GM21367 (cell line): ENCODE measurements at regions not wholly inside any gene's neighbourhood (a gene's known extent, or its start where the extent isn't known, plus 50 kb on each side); places are given as distances from the start of the nearest gene placed in this dataset.
"Not testable (repeated sequence)": the region's sequence is repeated elsewhere in the genome, so short reads cannot be mapped to it uniquely, and the experiment has no call there.

Source experiments
- ATAC-seq: cut with Tn5 transposase; IDR thresholded peaks from one replicate; pipeline ENCODE4 v1.9.1; 2021; ENCODE audit not compliant: unreplicated experiment

- ATAC-seq = no peak
Observed at GRCh38 chr3:15851735-15852134, 54.0 kb upstream of the ANKRD28 start.

DNA sequence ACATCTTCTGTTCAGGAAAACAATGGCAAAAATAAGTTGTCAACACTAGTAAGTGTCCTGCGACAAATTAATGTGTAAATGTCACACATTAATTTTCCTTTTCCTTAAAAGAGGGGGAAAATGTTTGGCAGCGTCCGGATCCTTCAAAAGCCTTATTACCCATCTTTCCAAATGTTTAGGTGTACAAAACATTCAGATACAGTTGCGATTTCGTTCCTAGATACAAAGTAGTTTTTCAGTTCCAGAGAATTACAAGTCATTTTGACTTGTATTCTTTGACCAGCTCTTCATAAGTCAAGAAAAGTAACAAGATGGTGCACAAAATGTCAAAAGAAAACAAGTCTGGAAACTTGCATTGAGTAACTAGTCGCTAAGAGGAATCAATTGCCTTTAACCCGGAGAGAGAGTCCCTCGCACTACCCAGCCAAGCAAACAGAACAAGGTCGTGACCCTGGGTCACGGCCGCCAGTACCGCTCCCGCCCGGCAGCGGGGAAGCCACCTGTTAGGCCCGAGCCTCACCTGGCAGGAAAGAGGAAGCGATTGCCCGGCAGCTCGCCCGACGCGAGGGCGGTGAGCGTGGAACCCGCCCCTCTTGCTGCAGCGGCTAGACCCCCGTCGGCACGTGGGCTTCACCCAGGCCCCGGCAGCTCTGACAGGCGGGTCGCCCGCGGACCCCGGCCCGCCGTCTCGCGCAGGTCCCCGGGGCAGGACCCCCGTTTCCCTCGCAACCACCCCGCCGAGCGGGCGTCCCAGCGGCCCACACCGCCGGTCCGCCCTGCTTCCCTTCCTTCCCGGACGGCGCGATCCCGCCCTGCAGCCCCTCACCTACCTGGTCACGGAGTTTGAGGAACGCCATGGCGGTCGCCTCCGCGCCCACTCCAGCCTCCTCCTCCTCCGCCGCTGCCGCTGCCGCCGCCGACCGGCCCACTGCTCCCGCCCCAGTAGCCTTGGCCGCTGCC is 61.0 kb upstream of the ANKRD28 start:
- peak; percentile 66 for ATAC-seq

DNA sequence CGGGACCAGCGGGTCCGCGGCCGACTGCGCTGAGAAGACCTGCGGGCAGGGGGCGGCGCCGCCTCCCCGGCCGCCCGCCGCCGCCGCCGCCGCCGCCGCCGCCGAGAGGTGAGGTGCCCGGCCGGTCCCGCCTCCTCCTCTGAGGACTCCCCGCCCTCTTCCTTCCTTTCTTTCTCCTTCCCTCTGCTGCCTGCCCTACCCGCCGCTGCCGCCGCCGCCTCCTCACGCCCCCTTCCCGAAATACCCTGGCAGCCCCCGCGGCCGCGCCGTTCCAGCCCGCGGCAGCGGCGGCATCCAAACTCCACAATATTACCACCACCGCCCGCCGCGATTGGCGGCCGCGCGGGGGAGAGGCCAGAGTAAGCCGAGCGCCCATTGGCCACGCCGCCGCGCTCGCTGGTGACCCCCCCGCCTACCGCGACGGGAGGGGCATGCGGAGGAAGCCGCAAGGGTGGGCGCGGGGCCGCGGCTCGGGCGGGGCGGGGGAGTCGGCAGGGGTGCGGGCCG is 61.8 kb upstream of the ANKRD28 start:
- peak; percentile 75 for ATAC-seq

DNA sequence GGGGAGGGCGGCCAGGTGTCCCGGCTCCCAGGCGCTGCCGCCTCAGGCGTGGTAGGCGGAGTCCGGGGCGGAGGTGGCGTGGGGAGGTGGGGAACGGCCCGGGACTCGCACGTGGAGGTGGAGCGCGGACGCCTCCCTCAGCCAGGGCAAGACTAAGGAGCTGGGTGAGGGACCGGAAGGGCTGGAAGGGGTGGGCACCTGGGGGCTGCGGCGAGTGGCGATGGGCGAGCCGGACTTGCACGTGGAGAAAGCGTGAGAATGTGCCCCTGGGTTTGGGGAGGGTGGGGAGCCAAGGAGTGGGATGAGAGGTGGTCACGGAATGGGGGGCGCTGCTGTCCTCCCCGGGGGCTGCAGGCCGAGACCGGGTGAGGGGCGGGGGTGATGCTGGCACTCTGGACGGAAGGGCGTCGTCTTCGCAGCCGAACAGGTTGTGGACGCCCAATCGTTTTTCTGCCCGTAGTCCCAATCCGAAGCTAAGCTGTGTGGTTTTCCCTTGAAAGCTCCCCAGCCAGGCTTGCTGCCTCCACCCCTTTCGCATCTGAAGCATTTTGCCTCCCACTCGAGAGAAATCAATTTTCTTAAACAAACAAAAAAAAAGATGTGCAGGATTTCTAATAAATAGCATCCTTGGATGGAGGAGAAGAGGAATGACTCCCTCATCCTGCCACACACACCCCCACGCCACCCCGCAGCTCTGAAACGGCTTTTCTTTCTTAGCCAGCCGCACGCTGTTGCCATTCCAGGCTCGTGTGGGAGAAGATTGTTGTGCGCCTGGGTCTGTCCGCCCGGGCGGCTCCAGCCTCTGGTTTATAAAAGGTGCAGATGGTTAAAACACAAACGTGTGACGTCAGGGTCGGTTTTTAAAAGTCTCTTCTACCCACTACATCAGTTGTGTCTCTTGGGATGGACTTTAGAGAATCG is 62.5 kb upstream of the ANKRD28 start:
- peak; percentile 44 for ATAC-seq

- no peak for ATAC-seq
Observed at GRCh38 chr3:15861163-15861562, 63.4 kb upstream of the ANKRD28 start.

GRCh38 chr3:15872807-15873206 is 75.0 kb upstream of the ANKRD28 start:
- no peak for ATAC-seq

GRCh38 chr3:15873415-15873814 is 75.6 kb upstream of the ANKRD28 start:
- no peak for ATAC-seq

DNA sequence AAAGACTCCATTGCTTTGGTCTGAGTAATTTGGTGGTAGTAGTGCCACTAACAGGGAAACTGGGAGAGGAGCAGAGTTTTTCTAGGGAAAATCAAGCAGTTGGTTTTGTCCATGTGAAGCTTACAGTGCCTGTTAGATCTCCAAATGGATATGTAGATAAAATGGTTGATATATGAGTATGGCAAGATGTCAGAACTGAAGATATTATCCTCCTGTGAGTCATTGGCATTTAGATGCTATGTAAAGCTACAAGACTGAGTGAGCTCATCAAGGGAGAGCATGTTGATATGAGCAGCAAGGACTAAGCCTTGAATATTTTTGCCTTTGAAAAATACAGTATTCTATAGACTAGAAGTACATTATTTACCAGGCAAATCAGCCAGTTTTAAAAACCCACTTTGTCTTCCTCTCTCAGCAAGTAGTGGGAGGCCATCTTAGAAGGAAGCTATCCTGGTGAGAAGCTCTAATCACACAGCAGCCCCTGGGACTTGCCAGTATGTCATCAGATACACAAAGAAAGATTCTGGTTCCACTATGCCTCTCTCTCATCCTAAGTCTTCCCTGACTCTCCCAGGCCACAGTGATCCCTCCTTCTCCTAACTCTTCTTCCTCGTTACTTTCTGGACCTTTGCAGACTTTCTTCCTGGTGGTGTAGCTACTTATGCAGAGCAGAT is 77.4 kb upstream of the ANKRD28 start:
- no peak for ATAC-seq

- ATAC-seq = no peak
Observed at GRCh38 chr3:15876669-15877068, 78.9 kb upstream of the ANKRD28 start.

GRCh38 chr3:15877813-15878212 is 80.0 kb upstream of the ANKRD28 start:
- ATAC-seq = no peak

GRCh38 chr3:15879787-15880186 is 82.0 kb upstream of the ANKRD28 start:
- ATAC-seq = not testable (repeated sequence)

DNA sequence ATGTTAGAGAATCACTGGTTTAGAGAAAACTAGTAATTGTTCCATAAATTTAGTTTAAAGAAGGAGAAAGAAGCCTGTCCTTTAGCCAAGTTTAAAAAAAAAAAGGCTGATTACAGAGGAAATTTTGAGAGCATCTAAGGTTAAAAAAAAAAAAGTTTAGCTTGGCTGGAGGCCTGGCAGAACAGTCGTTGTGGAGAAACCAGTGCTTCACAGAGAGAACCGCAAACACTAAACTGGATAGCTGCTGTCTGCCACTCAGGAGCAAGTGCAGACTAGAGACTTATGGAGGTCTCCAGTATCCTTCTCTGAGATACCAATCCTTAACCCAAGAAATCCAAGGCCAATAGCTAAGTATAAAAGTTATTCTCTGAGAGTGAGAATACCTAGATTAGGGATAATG is 84.8 kb upstream of the ANKRD28 start:
- no peak for ATAC-seq

DNA sequence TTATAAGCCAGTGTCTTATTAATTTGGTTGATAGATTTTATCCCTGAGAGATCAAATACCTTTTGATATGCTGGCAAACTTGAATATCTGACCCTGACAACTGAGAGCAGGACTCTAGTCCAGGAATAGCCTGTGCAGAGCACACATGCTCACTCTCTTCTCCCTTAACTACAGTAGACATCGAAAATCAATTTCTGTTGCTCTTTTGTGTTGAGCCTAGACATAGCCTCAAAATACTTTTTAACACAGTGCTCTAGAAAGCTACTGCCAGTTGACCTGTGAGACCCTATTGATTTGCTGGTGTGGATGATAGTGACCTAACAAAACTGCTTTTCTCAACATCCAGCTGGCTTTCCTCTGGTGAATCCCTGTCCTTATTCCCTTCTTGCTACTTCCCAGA is 86.4 kb upstream of the ANKRD28 start:
- ATAC-seq = no peak

DNA sequence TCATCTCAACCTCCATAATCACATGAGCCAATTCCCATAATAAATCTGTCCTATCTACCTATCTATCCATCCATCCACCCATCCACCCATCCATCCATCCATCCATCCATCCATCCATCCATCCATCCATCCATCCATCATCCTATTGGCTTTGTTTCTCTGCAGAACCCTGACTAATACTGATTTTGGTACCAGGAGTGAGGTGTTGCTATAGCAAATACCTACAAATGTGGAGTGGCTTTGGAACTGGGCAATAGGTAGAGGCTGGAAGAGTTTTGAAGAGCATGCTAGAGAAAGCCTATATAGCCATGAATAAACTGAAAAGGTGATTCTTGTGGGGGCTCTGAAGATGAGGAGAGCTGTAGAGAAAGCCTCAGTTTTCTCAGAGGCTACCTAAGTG is 88.7 kb upstream of the ANKRD28 start:
- ATAC-seq = no peak

GRCh38 chr3:15887261-15887660 is 89.5 kb upstream of the ANKRD28 start:
- no peak for ATAC-seq

DNA sequence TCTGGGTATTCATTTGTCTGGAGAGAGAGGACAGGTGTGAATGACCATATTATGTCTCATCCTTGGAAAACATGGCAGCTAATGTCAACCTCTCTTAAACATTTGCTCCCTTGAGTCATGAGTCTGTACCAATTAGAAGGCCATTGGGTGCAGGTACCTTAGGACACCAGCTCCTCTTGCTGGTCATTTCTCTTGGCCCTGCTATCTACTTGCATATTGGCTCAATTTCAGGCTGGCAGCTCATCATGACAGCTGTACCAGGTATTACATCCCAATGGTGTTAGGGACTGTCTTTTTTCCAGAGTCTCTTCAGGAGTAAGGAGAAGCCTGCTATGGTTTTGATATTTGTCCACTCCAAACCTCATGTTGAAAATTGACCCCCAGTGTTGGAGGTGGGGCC is 92.2 kb upstream of the ANKRD28 start:
- no peak for ATAC-seq

GRCh38 chr3:15892311-15893227 is 94.8 kb upstream of the ANKRD28 start:
- no peak for ATAC-seq

- no peak for ATAC-seq
Observed at GRCh38 chr3:15894382-15894781, 96.6 kb upstream of the ANKRD28 start.

DNA sequence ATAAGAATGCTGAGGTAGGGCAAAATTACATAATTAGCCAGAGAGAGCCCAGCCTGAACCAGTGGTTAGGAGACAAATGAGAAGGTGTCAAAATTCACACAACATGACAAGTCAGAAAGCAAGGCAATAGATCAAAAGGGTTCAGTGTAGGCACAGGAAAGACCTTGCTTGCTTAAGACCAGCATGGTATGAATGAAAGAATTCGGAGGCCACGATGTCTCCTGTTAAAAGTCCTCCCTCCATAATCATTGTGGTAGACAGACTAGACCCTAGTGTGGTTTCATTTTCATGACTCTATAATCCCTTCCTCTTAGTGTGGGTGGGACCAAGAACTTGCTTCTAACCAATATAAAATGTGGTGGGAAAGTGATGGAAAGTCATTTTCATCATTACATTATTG is 98.7 kb upstream of the ANKRD28 start:
- no peak for ATAC-seq

DNA sequence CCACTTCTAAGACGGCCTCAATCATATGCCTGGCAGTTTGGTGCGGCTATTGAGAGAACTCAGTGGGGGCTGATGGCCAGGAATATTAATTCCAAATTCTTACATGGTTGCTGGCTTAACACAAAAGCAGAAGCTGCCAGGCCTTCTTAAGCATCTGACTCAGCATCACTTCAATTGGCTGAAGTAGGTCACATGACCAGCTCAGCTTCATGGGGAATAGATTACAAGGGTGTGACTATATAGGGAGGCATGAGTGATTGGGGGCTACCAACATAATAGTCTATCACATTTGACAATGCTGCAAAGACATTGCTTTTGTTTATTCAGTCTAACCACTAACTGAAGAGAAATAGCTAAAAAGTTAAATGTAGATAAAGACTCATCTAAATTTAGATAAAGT is 101.6 kb upstream of the ANKRD28 start:
- ATAC-seq = no peak
